GM06990 (cell line): ENCODE measurements at regions not wholly inside any gene's neighbourhood (a gene's known extent, or its start where the extent isn't known, plus 50 kb on each side); places are given as distances from the start of the nearest gene placed in this dataset.

Experiments used
- DNase-seq: peaks from one replicate; pipeline ENCODE4 v3.0.0-alpha.2; 2011; ENCODE audit not compliant: insufficient read length; ENCODE audit errors: extremely low read depth
- H3K27me3 ChIP-seq: replicated peaks from 2 replicates; pipeline ENCODE4 v1.6.0; 2011; ENCODE audit warnings: low read length; ENCODE audit not compliant: control insufficient read depth, insufficient read depth
- H3K36me3 ChIP-seq: 2 replicates; pipeline ENCODE4 v1.5.1; 2011; ENCODE audit warnings: low read length; ENCODE audit not compliant: control insufficient read depth, insufficient read depth
- H3K4me3 ChIP-seq: replicated peaks from 2 replicates; pipeline ENCODE4 v1.5.1; 2011; ENCODE audit warnings: low read depth, mild to moderate bottlenecking, control low read depth, low read length
- CTCF ChIP-seq: IDR thresholded peaks from 2 replicates; pipeline ENCODE4 v1.5.1; 2011; ENCODE audit warnings: low read length, control low read depth, mild to moderate bottlenecking, inconsistent platforms; ENCODE audit not compliant: insufficient read depth, poor library complexity, severe bottlenecking

GRCh38 chr10:58028597-58029366 is 238.9 kb downstream of the IPMK start:
- Histone ChIP-seq H3K27me3 (no peaks in the 10 kb centered on the region), H3K36me3 (no peaks in the 10 kb centered on the region), H3K4me3 (no peak overlapping the region)
- DNase-seq: no peak
- TF ChIP-seq CTCF: no peak

GRCh38 chr10:58027426-58027825 is 240.3 kb downstream of the IPMK start:
- Histone ChIP-seq H3K4me3 (no peak overlapping the region), H3K27me3 (no peaks in the 10 kb centered on the region), H3K36me3 (no peaks in the 10 kb centered on the region)
- DNase-seq: no peak
- no peak for TF ChIP-seq CTCF

GRCh38 chr10:58026036-58026435 is 241.7 kb downstream of the IPMK start:
- TF ChIP-seq CTCF: no peak
- DNase-seq: no peak
- H3K36me3 ChIP-seq: no peaks in the 10 kb centered on the region
- no peak overlapping the region for H3K4me3 ChIP-seq
- no peaks in the 10 kb centered on the region for H3K27me3 ChIP-seq

GRCh38 chr10:58023341-58024073 is 244.2 kb downstream of the IPMK start:
- no peak for TF ChIP-seq CTCF
- no peak for DNase-seq
- Histone ChIP-seq H3K4me3 (no peak overlapping the region), H3K36me3 (no peaks in the 10 kb centered on the region), H3K27me3 (no peaks in the 10 kb centered on the region)

- DNase-seq: no peak
- Histone ChIP-seq H3K36me3 (no peaks in the 10 kb centered on the region), H3K4me3 (no peak overlapping the region), H3K27me3 (no peaks in the 10 kb centered on the region)
- TF ChIP-seq CTCF: no peak
Observed at GRCh38 chr10:58019863-58020537, 247.7 kb downstream of the IPMK start.
